Neural progenitor cell (in vitro differentiated cells): ENCODE measurements at regions not wholly inside any gene's neighbourhood (a gene's known extent, or its start where the extent isn't known, plus 50 kb on each side); places are given as distances from the start of the nearest gene placed in this dataset.

ENCODE experiments used
- EZH2 ChIP-seq: fragments of 200-600 bp; sonication (generic); IDR thresholded peaks from 2 replicates; pipeline ENCODE4 v1.6.1; 2017; ENCODE audit warnings: antibody characterized with exemption, mild to moderate bottlenecking, moderate library complexity
- EZH2phosphoT487 ChIP-seq: fragments of 200-600 bp; sonication (generic); IDR thresholded peaks from 2 replicates; pipeline ENCODE4 v1.6.1; 2017; ENCODE audit warnings: antibody characterized with exemption

GRCh38 chr4:112086036-112086434 lies 59.2 kb upstream of the FAM241A start:
- TF ChIP-seq EZH2 (no peak), EZH2phosphoT487 (no peak)
